Skeletal muscle satellite cell (primary cell): ENCODE measurements at regions not wholly inside any gene's neighbourhood (a gene's known extent, or its start where the extent isn't known, plus 50 kb on each side); places are given as distances from the start of the nearest gene placed in this dataset.

Experiments
- H3K27me3 ChIP-seq: 2 replicates; pipeline ENCODE4 v1.7.0; 2013; ENCODE audit warnings: low read length; ENCODE audit not compliant: control insufficient read depth, insufficient read depth
- H3K36me3 ChIP-seq: 2 replicates; pipeline ENCODE4 v1.7.0; 2013; ENCODE audit warnings: mild to moderate bottlenecking, control low read depth, low read length; ENCODE audit not compliant: insufficient read depth
- H3K4me1 ChIP-seq: 2 replicates; pipeline ENCODE4 v1.7.0; 2013; ENCODE audit warnings: low read length; ENCODE audit not compliant: control insufficient read depth, insufficient read depth
- H3K4me2 ChIP-seq: 2 replicates; pipeline ENCODE4 v1.7.0; 2013; ENCODE audit warnings: mild to moderate bottlenecking, low read length
- H3K4me3 ChIP-seq: 2 replicates; pipeline ENCODE4 v1.7.0; 2013; ENCODE audit warnings: low read length
- H3K9ac ChIP-seq: 2 replicates; pipeline ENCODE4 v1.7.0; 2013; ENCODE audit warnings: mild to moderate bottlenecking, low read depth, low read length, moderate library complexity
- H3K9me3 ChIP-seq: replicated peaks from 2 replicates; pipeline ENCODE4 v1.7.0; 2013; ENCODE audit warnings: mild to moderate bottlenecking, control low read depth, low read length

DNA sequence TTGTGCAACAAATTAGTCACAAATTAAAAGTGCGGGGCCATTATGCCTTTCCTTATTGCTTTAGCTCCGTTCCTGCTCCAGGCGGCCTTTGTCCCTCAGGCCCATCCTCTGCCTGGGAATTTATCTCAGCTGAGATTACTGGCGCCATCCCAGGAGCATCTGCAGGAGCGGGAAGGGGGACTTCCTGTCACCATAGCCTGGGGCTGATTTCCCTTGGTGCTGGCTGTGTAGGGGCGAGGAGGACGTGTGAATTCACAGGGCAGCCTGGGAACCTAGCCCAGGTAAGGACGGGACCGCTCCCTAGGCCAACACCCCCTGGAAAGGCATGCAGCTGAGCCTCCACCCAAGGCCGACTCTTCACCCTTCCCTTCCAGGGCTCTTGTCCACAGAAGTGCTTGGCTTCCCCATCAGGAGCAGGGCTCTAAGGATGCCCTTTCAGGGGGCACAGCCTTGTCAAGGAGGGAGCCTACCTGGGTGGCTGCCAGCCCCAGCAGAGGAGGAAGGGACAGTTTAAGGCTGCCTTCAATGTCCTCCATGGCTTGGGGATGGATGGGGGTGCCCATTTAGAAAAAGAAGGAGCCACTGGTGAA lies 72.6 kb upstream of the NKX1-1 start:
- H3K4me3 ChIP-seq: no peak overlapping the region
- H3K4me2 ChIP-seq: no peak overlapping the region
- H3K36me3 ChIP-seq: no peaks in the 10 kb centered on the region
- H3K4me1 ChIP-seq: no peaks in the 10 kb centered on the region
- H3K9me3 ChIP-seq: no peaks in the 10 kb centered on the region
- peaks cover 3% of the 10 kb centered on the region for H3K27me3 ChIP-seq
- H3K9ac ChIP-seq: no peak overlapping the region

DNA sequence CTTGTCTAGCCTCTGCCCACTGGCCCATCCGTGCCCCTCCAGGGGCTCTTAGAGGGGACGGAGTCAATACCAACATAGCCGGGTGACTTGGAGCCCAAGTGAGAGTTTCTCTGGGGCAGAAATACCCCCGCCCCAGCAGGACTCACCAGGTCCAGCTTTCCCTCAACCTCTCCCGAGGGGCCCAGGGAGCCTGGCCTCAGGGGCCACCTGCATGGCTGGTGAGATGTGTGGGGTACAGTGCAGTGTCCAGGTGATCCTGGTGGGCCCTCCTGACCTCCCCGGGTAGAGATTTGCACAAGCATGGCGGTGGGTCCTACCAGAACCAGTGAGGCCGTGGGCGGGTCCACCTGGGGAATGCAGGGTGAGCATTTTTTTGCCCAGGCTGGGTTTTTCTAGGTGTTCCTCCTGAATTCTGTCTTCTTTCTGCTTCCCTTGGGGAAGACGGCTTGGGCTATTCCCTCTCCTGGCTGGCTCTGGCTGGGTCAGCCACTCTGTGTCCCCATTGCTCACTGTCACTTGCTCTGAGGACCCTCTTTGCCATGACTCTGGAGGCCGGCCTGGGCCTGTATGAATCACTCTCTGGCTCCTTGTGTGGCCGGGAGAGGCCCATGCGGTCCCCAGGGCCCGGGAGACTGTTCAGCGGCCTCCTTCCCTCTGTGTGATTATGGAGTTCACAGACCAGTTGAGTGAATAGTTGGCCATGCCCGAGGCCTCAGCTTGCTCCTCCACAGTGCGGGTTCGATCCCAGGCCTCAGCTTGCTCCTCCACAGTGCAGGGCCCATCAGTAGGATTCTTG lies 71.0 kb upstream of the NKX1-1 start:
- no peak overlapping the region for H3K4me3 ChIP-seq
- peaks cover 8% of the 10 kb centered on the region for H3K27me3 ChIP-seq
- no peak overlapping the region for H3K4me2 ChIP-seq
- no peaks in the 10 kb centered on the region for H3K36me3 ChIP-seq
- H3K9ac ChIP-seq: no peak overlapping the region
- no peaks in the 10 kb centered on the region for H3K4me1 ChIP-seq
- no peaks in the 10 kb centered on the region for H3K9me3 ChIP-seq

DNA sequence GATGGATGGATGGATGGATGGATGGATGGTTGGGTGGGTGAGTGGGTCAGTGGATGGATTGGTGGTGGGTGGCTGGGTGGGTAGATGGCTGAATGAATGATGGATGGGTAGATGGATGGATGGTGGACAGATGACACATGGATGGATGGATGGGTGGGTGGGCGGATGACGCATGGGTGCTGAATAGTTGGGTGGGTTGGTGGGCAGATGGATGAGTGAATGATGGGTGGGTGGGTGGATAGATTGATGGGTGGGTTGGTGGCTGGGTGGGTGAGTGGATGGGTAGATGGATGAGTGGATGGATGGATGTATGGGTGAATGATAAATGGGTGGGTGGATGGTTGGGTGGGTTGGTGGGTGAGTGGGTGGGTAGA lies 69.9 kb upstream of the NKX1-1 start:
- Histone ChIP-seq H3K4me1 (no peaks in the 10 kb centered on the region), H3K4me3 (no peak overlapping the region), H3K9me3 (no peaks in the 10 kb centered on the region), H3K4me2 (no peak overlapping the region), H3K27me3 (peaks cover 14% of the 10 kb centered on the region), H3K9ac (no peak overlapping the region), H3K36me3 (no peaks in the 10 kb centered on the region)

DNA sequence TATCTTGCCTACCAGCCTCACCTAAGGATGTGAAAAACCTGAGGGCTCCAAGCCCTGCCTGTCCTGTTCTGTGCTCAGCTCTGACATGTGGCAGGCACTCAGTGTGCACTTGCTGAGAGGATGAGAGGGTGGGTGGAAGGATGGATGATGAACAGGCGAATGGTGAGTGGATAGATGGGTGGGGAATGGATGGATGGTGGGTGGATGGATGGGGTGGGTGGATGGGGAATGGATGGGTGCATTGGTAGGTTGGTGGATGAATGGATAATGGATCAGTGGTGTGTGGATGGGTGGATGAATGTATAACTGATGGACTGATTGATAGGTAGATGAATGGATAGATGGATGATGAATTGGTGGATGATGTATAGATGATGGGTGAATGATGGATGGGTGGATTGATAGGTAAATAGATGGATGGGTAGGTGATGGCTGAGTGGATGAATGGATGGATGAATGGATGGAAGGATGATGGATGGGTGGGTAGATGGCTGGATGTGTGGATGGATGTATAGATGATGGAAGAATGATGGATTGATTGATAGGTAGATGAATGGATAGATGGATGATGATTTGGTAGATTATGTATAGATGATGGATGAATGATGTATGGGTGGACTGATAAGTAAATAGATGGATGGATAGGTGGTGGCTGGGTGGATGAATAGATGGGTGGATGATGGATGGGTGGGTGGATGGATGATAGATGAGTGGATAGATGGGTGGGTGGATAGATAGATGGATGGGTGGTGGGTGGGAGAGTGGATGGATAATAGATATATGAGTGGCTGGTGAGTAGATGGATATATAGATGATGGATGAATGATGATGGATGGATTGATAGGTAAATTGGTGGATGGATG lies 69.3 kb upstream of the NKX1-1 start:
- H3K9ac ChIP-seq: no peak overlapping the region
- peaks cover 20% of the 10 kb centered on the region for H3K27me3 ChIP-seq
- H3K4me3 ChIP-seq: no peak overlapping the region

DNA sequence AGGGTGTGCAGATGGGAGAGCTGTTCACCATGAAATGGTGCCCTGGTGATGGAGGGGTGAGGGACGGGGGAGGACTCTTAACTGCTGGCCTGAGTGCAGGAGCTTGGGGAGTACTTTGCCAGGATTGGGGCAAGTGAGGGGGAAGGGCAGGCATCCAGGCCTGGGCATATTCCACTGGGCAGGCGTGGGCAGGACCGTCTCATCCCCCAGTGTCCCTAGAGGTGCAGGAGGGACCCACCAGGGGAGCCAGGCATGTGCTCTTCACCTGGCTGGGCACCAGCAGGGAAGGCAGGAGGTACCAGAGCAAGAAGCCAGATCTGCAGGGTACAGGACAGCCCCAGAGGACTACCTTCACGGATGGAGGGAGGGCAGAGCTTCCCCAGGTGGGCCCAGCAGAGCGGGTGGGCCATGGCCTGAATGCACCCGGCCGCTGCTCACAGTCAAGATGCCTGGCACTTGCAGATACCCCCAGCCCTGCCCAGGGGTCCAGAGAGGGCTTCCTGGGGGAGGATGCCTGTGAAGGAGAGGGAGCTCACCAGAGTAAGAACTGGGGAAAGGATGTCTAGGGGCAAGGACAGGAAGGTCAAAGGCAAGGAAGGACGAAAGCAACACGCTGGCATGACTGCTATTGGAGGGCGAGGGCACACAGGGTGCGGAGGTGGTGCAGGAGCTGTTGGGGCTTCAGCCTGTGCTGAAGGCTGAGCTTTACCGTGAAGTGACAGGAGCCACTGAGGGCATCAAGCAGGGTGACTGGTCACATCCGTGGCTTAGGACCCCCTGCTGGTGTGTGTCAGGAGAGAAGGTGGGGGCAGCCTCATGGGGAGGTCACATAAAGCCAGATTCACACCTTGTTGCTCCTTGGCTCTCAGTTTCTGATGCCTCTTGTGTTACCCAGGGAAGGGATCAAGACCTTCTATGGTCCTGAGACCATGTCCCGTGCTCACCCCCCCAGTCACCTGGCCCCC lies 68.2 kb upstream of the NKX1-1 start:
- Histone ChIP-seq H3K9me3 (no peaks in the 10 kb centered on the region), H3K9ac (no peak overlapping the region), H3K36me3 (no peaks in the 10 kb centered on the region), H3K4me3 (no peak overlapping the region), H3K4me2 (no peak overlapping the region), H3K4me1 (no peaks in the 10 kb centered on the region), H3K27me3 (peaks cover 26% of the 10 kb centered on the region)

More for the DNA sequence above, 69.3 kb upstream of the NKX1-1 start:
- Histone ChIP-seq H3K4me2 (no peak overlapping the region), H3K9me3 (no peaks in the 10 kb centered on the region), H3K36me3 (no peaks in the 10 kb centered on the region), H3K4me1 (no peaks in the 10 kb centered on the region)

DNA sequence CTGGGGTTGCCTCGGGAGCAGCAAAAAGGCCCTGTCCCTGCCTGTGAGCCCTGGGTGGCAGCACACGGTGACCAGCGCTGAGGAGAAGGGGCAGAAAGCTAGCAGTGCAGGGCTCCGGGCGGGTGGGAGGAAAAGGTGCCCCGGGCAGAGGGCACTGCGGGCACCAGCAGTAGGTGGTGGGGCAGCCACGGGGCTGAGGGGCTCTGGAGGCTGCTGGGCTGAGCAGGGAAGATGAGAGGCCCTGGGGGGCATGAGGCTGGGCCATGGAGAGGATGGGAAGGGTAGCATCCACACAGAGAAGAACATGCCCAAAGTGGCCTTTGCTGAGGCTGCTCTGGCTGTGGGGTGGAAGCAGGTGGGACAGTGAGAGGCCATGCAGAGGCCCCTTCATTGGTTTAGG lies 67.5 kb upstream of the NKX1-1 start:
- H3K27me3 ChIP-seq: peaks cover 26% of the 10 kb centered on the region
- H3K36me3 ChIP-seq: no peaks in the 10 kb centered on the region
- H3K9ac ChIP-seq: no peak overlapping the region
- no peaks in the 10 kb centered on the region for H3K9me3 ChIP-seq
- no peak overlapping the region for H3K4me2 ChIP-seq
- no peak overlapping the region for H3K4me3 ChIP-seq
- H3K4me1 ChIP-seq: no peaks in the 10 kb centered on the region

DNA sequence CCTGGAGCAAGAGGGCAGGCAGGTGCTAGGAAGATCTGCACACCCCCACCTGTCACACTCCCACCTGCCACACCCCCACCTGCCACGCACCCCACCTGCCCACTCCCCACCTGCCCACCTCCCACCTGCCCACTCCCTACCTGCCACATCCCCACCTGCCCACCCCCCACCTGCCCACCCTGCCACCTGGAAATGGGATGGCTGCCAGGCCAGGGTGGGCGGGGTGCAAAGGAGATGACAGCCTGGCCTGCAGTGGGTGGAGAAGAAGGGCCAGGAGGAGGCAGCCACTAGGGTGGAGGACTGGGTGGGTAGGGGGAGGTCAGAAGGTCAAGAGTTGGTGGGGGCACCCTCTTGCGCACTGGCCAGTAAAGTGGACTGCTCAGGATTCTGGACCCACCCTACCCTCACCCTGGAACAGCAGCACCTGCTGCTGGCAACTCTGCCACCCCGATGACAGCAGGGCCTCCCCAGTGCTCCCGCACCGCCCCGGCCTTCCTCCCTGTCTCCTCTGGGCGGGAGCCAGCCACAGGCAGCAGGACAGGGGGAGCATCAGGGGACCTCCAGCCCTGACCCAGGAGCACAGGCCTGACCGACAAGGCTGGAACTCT lies 66.8 kb upstream of the NKX1-1 start:
- Histone ChIP-seq H3K4me2 (no peak overlapping the region), H3K36me3 (no peaks in the 10 kb centered on the region), H3K4me3 (no peak overlapping the region), H3K4me1 (no peaks in the 10 kb centered on the region), H3K27me3 (peaks cover 26% of the 10 kb centered on the region), H3K9me3 (no peaks in the 10 kb centered on the region), H3K9ac (no peak overlapping the region)

DNA sequence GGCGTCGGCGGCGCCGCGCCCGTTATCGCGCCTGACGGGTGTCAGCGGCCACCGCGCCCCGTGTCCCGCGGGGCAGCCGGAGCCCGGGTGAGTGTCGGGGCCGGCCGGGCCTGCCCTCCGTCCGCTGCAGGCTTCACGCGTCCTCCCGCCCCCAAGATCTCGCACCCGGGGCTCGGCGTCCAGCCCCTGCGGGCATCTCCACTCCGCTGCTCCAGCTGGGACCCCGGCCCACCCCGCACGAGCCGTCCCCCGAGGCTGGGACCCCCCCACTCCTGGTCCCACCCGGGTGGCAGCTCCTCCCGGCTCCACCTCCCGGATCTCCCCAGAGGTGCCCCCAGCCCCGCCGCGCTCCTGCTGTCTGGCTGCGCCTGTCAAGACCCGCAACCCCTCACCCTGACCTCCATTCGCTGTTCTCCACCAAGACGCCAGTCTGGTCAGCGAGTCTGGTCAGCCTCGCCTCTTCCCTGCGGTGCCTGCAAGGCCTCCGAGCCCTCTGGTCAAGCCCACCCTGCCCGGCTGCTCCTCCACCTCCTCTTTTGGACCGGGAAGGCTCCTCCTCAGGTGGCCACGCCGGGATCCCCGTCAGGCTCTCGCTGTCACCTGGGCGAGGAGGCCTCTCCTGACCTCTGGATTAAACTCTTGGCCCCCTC lies 66.0 kb upstream of the NKX1-1 start:
- H3K4me3 ChIP-seq: no peak overlapping the region
- no peaks in the 10 kb centered on the region for H3K9me3 ChIP-seq
- no peaks in the 10 kb centered on the region for H3K36me3 ChIP-seq
- H3K9ac ChIP-seq: no peak overlapping the region
- H3K4me1 ChIP-seq: no peaks in the 10 kb centered on the region
- no peak overlapping the region for H3K4me2 ChIP-seq
- peaks cover 26% of the 10 kb centered on the region for H3K27me3 ChIP-seq

DNA sequence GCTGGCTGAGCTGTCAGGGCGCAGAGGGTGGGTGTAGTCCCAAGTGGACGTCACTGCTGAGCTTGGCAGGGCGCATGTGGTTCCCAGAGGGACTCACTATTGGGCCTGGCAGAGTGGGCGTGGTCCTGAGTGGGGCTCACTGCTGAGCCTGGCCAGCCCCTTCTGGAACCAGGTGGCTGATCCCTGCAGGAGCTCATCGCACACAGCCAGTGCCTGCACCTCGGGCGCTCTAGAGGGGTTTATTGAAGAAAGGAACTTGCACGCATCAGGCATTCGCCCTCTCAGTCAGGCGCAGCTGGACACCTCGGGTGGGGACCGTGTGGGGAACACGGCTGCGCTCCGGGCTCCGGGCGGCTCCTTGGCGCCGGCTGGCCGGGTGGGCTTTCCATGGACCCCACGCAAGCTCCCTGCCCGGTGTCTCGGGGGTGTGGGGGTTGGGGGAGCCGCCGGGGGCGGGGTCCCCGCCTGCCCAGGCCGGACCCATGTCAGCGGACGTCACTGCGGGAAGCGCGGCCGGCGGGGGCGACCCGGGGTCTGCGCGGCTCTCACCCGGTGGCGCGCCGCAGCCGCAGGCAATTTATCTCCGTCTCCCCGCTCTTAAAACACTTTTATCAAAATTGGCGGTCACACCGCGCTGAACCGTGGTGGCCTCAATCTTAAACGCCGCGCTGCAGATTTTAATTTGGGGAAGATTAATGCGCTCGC lies 65.4 kb upstream of the NKX1-1 start:
- Histone ChIP-seq H3K9me3 (no peaks in the 10 kb centered on the region), H3K27me3 (peaks cover 26% of the 10 kb centered on the region), H3K9ac (no peak overlapping the region), H3K4me1 (no peaks in the 10 kb centered on the region), H3K36me3 (no peaks in the 10 kb centered on the region), H3K4me2 (no peak overlapping the region), H3K4me3 (no peak overlapping the region)
